Epidermal melanocyte (primary cell): ENCODE measurements at regions not wholly inside any gene's neighbourhood (a gene's known extent, or its start where the extent isn't known, plus 50 kb on each side); places are given as distances from the start of the nearest gene placed in this dataset.
"Not testable (repeated sequence)": the region's sequence is repeated elsewhere in the genome, so short reads cannot be mapped to it uniquely, and the experiment has no call there.

Source experiments
- DNase-seq: peaks from one replicate; pipeline ENCODE4 v3.0.0; 2011; ENCODE audit warnings: low spot score; ENCODE audit not compliant: insufficient read length

DNA sequence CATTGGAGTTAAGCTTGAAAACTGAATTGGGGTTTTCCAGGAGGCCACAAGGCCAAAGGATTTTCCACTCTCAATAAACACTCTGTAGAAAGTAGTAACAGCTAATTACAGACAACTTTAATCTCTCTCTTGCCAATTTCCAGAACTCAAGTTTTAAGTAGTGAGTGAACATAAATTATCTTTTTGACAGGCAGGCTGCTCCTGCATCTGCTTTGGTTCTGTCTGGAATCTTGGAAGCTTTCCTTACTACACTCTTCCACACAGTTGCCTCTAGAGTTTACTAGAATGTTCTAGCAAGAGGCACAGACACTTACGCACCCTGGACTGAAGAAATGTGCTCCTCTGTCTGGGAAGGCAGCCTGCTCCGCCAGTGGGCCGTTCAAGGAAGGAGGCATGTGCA, 90.5 kb upstream of the WAC start:
- no peak for DNase-seq

GRCh38 chr10:28444031-28444430, 88.9 kb upstream of the WAC start:
- no peak for DNase-seq

DNA sequence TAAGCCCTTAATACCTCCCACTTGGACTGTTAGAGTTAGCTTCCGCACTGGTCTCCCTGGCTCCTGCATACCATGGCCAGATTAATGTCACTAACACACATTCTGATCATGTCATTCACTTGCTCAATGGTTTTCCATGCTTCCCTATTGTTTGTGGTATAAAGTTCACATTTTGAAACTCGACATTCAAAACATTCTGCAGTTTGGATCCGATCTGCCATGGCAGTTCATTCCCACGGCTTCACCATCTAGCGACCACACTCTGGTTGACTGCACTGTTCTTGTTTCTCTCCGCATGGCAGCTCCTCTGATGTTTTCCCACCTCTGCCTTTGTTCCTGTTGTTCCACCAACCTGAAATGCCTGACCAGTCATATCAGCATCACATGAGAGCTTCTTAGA, 87.4 kb upstream of the WAC start:
- DNase-seq: no peak

DNA sequence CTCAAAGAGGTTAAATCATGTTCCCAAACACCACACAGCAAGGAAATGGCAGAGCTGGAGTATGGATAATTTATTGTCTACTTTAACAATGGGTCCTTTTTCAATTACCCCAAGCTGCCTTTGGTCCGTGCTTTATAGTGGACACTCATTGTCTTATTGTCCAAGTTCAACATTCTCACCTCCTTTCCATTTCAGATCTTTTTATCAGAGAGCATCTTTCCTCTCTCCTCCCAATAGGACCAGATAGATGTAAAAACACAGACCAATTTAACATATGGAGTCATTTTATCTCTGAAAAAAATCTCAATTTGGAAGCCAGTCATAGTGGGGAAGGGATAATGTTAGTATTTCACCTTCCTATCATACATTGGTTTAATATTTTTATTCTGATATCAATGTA, 83.5 kb upstream of the WAC start:
- DNase-seq: no peak

GRCh38 chr10:28449926-28450325, 83.0 kb upstream of the WAC start:
- no peak for DNase-seq

GRCh38 chr10:28453926-28454325, 79.0 kb upstream of the WAC start:
- DNase-seq: no peak

DNA sequence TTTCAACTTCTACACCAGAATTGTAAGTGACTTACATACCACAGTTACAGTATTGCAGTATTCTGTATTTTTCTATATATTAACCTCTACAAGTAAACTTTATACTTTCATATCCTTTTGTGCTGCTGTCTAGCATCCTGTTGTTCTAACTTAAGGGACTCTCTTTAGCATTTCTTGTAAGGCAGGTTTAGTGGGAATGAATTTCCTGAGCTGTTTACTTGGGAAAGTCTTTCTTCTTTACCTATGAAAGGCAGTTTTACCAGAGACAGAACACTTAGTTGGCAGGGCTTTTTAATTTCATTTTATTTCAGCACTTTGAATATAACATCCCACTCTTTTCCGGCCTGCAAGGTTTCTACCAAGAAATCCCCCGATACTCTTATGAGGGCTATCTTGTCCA, 75.8 kb upstream of the WAC start:
- DNase-seq: no peak

DNA sequence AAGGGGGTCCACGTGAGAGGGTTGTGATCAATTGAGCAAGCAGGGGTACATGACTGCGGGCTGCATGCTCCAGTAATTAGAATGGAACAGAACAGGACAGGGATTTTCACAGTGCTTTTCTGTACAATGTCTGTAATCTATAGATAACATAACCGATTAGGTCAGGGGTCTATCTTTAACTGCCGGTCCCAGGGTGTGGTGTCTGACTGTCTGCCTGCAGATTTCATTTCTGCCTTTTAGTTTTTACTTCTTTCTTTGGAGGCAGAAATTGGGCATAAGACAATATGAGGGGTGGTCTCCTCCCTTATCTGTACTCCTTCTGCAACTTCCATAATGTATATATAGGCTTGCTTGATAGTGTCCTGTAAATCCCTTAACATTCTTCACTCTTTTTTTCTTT, 75.0 kb upstream of the WAC start:
- DNase-seq: not testable (repeated sequence)

DNA sequence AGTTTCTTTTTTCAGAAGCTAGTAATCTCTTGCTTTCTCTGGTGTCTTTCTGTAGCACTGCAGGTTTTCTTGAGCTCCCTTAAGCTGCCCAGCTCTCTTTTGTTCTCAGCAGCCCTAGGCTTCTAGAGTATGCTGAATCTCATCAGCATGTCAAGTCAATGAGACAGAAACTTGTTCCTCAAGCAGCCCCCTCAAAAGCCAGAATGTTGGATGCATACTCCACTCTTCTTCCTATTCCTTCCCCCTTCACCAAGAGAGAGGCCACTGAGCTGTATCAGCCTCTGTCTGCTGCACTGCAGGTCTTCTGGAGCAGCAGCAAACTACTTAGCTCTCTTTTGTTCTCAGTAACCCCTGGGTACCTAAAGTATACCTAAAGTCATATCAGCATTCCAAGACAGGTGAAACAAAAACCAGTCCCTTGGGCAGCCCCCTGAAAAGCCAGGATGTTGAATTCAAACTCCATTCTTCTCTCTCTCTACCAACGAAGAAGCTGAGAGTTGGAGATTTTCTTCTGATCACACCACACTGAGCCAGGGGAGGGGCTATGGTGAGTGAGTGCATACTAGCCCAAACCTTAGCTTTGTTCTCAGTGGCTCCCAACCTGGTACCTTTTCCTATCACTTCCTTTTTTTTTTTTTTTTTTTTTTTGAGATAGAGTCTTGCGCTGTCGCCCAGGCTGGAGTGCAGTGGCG, 73.3 kb upstream of the WAC start:
- no peak for DNase-seq

- no peak for DNase-seq
These were observed 69.8 kb upstream of the WAC start for GRCh38 chr10:28463141-28463540.

- no peak for DNase-seq
These were observed 69.1 kb upstream of the WAC start for GRCh38 chr10:28463676-28464395.

- DNase-seq: no peak
These were observed 65.3 kb upstream of the WAC start for GRCh38 chr10:28467615-28468014.

- DNase-seq: no peak
These were observed 64.0 kb upstream of the WAC start for GRCh38 chr10:28468707-28469483.

GRCh38 chr10:28470873-28471651, 61.9 kb upstream of the WAC start:
- DNase-seq: no peak

DNA sequence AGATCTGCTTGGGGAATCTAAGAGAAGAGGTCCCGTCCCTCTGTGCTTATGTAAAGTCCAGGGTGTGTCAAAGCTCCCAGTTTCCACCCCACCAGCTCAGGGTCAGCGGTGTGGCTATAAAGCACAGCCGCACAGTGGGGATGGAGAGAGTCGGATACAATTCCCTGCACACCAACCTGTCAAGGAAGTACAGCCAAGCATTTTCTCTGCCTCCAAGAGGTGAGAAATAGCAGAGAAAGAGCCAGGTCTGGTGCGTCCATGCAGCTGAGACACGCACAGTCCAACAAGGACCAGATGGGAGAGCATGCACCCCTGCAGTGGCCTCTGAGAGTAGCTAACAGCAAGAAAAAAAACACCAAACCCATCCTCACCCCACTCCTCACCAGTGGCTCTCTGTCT, 61.3 kb upstream of the WAC start:
- no peak for DNase-seq

GRCh38 chr10:28478646-28479045, 54.3 kb upstream of the WAC start:
- no peak for DNase-seq

GRCh38 chr10:28479425-28479865, 53.5 kb upstream of the WAC start:
- DNase-seq: no peak

GRCh38 chr10:28479927-28480627, 52.8 kb upstream of the WAC start:
- no peak for DNase-seq

DNA sequence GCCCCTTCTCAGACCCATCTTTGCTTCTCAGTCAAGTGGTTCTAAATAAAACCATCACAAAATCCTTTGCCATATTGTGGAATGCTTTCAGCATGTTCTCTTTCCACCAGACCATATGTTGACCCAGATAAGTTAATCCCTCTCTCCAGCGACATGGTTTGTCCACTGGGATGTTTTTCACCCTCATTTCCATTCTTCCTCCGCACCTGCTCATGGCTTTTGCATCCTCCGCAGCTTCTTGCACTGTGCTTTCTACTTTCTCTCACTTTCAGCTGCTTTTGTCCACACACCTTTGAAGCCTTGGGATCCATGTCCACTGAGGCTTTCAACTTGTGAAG, 52.3 kb upstream of the WAC start:
- no peak for DNase-seq

- DNase-seq: not testable (repeated sequence)
These were observed 51.6 kb upstream of the WAC start for GRCh38 chr10:28481346-28481745.

GRCh38 chr10:28481968-28482367, 51.0 kb upstream of the WAC start:
- no peak for DNase-seq
